Endothelial cell of umbilical vein (primary cell): ENCODE measurements at regions not wholly inside any gene's neighbourhood (a gene's known extent, or its start where the extent isn't known, plus 50 kb on each side); places are given as distances from the start of the nearest gene placed in this dataset.

ENCODE experiments used
- BruUV-seq: library from RNA; stranded (reverse); fragments of 400-500 nt; replicated peaks from 2 replicates; lab custom pipeline; 2021; lab: Mats Ljungman, UMichigan
- CTCF ChIA-PET: fragments of 300-600, 350-600 bp; sonication (Branson Sonifier 250); formaldehyde crosslinking; loops from one replicate; lab custom pipeline; 2021; ENCODE audit warnings: antibody characterized with exemption, inconsistent platforms; lab: Charles Lee
- POLR2A ChIA-PET: fragments of 300-600, 350-600 bp; sonication (Branson Sonifier 250); formaldehyde crosslinking; loops from one replicate; lab custom pipeline; 2021; ENCODE audit warnings: antibody characterized with exemption, inconsistent platforms; lab: Charles Lee
- DNase-seq: peaks from one replicate; pipeline ENCODE4 v3.0.0-alpha.2; 2011; ENCODE audit warnings: low read depth, low spot score
- FAIRE-seq: peaks from 2 replicates; lab custom pipeline; 2011; peaks lifted over from hg19 to GRCh38; lab: Jason Lieb, UNC
- H2AFZ ChIP-seq: 2 replicates; pipeline ENCODE4 v1.6.0; 2012; ENCODE audit warnings: low read depth, low read length, control low read depth, inconsistent platforms
- H3K27ac ChIP-seq: 2 replicates; pipeline ENCODE4 v1.5.1; 2011; ENCODE audit warnings: low read depth, mild to moderate bottlenecking, control low read depth, low read length, moderate library complexity; ENCODE audit not compliant: insufficient read depth
- H3K27me3 ChIP-seq, 2 experiments: 2 replicates each; pipeline versions ENCODE4 v1.6.0 to v1.6.1; 2011; ENCODE audit warnings: low read length in 2 of 2, mixed read lengths in 1 of 2; ENCODE audit not compliant: control insufficient read depth in 2 of 2, insufficient read depth in 2 of 2
- H3K36me3 ChIP-seq, 2 experiments: 2 replicates in 1 of 2; 3 replicates in 1 of 2; pipeline ENCODE4 v1.5.1; 2011; ENCODE audit warnings: low read length in 2 of 2, mild to moderate bottlenecking in 1 of 2, moderate library complexity in 1 of 2; ENCODE audit not compliant: control insufficient read depth in 2 of 2, insufficient read depth in 2 of 2; ENCODE audit errors: extremely low read depth in 1 of 2
- H3K4me1 ChIP-seq: 3 replicates; pipeline ENCODE4 v1.5.1; 2011; ENCODE audit warnings: mild to moderate bottlenecking, low read length; ENCODE audit not compliant: control insufficient read depth, insufficient read depth; ENCODE audit errors: extremely low read depth
- H3K4me2 ChIP-seq: 2 replicates; pipeline ENCODE4 v1.6.1; 2011; ENCODE audit warnings: low read length, control low read depth, mixed read lengths; ENCODE audit not compliant: insufficient read depth
- H3K4me3 ChIP-seq, 3 experiments: fragments of 200-600 bp in 1 of 3; sonication (generic), shearing (Covaris generic) in 1 of 3; replicated peaks in 1 of 3; 2 replicates each; pipeline ENCODE4 v1.5.1; 2011 to 2016; ENCODE audit warnings: control low read depth in 3 of 3, low read length in 3 of 3, mild to moderate bottlenecking in 2 of 3, inconsistent platforms in 1 of 3, low read depth in 1 of 3, moderate library complexity in 1 of 3; ENCODE audit not compliant: insufficient read depth in 1 of 3
- H3K79me2 ChIP-seq: 2 replicates; pipeline ENCODE4 v1.6.0; 2012; ENCODE audit warnings: low read length, inconsistent platforms; ENCODE audit not compliant: control insufficient read depth, insufficient read depth
- H3K9ac ChIP-seq: replicated peaks from 2 replicates; pipeline ENCODE3; 2011; ENCODE audit warnings: low read length, control low read depth; ENCODE audit not compliant: insufficient read depth; ENCODE audit errors: extremely low read depth
- H3K9me1 ChIP-seq: replicated peaks from 3 replicates; pipeline ENCODE4 v1.6.0; 2011; ENCODE audit warnings: mild to moderate bottlenecking, low read length; ENCODE audit not compliant: control insufficient read depth, insufficient read depth; ENCODE audit errors: extremely low read depth
- H3K9me3 ChIP-seq: replicated peaks from 2 replicates; pipeline ENCODE4 v1.5.1; 2012; ENCODE audit warnings: low read length, inconsistent platforms; ENCODE audit not compliant: control insufficient read depth, insufficient read depth
- H4K20me1 ChIP-seq: replicated peaks from 2 replicates; pipeline ENCODE3; 2011; ENCODE audit warnings: mild to moderate bottlenecking, low read length; ENCODE audit not compliant: control insufficient read depth, insufficient read depth; ENCODE audit errors: extremely low read depth
- CTCF ChIP-seq, 2 donors: IDR thresholded peaks; 1 replicate in 1 of 2; 2 replicates in 1 of 2; pipeline ENCODE4 v1.5.1; 2011; ENCODE audit warnings: low read length in 2 of 2, mild to moderate bottlenecking in 2 of 2, moderate library complexity in 2 of 2, control low read depth in 1 of 2, inconsistent platforms in 1 of 2, low read depth in 1 of 2; ENCODE audit not compliant: insufficient read depth in 1 of 2; ENCODE audit errors: extremely low read depth in 1 of 2
- EZH2 ChIP-seq: IDR thresholded peaks from 2 replicates; pipeline ENCODE4 v1.6.1; 2012; ENCODE audit warnings: borderline replicate concordance, low read depth, mild to moderate bottlenecking, moderate library complexity, low read length, inconsistent platforms; ENCODE audit not compliant: severe bottlenecking
- FOS ChIP-seq: IDR thresholded peaks from 2 replicates; pipeline ENCODE4 v1.6.1; 2011; ENCODE audit warnings: mild to moderate bottlenecking, low read length, moderate library complexity, borderline replicate concordance; ENCODE audit not compliant: insufficient read depth
- GATA2 ChIP-seq: IDR thresholded peaks from 2 replicates; pipeline ENCODE4 v1.7.0; 2011; ENCODE audit warnings: low read depth, mild to moderate bottlenecking, moderate library complexity, mixed read lengths, low read length; ENCODE audit not compliant: insufficient read length, insufficient read depth
- JUN ChIP-seq: IDR thresholded peaks from 2 replicates; pipeline ENCODE4 v1.6.1; 2011; ENCODE audit warnings: borderline replicate concordance, low read depth; ENCODE audit not compliant: insufficient read length, insufficient read depth
- MAX ChIP-seq: IDR thresholded peaks from 2 replicates; pipeline ENCODE4 v1.6.1; 2011; ENCODE audit not compliant: insufficient read depth, insufficient read length
- MYC ChIP-seq: IDR thresholded peaks from one replicate; pipeline ENCODE4 v1.6.1; 2011; ENCODE audit warnings: mild to moderate bottlenecking, low read depth, low read length
- POLR2A ChIP-seq: IDR thresholded peaks from 2 replicates; pipeline ENCODE4 v1.6.1; 2012; ENCODE audit warnings: low read depth, mild to moderate bottlenecking, control low read depth, low read length
- POLR2AphosphoS5 ChIP-seq: IDR thresholded peaks from 2 replicates; pipeline ENCODE4 v1.6.1; 2012; ENCODE audit warnings: low read depth, mild to moderate bottlenecking, control low read depth, low read length, moderate library complexity; ENCODE audit not compliant: insufficient read depth
- dilution Hi-C: fragments of 300-500 bp; cut with MboI; formaldehyde crosslinking; loops from one replicate; pipeline ENCODE4 v1.15.0; 2019; ENCODE audit warnings: low sequenced_read_pairs; ENCODE audit not compliant: extremely low pct_ligation_motif_present
- intact Hi-C: fragments of 100-400 bp; cut with micrococcal nuclease; formaldehyde crosslinking; loops from one replicate; pipeline ENCODE4 v1.10.0; 2022

- DNase-seq (peak; percentile 54), FAIRE-seq (no peak)
- BruUV-seq, result no TSS peak
- Histone ChIP-seq H4K20me1 (no peaks in the 10 kb centered on the region), H3K4me3 (no peak overlapping the region), H3K9me3 (no peaks in the 10 kb centered on the region), H3K4me2 (no peak overlapping the region), H3K27ac (no peak overlapping the region), H3K9ac (no peak overlapping the region), H3K9me1 (no peaks in the 10 kb centered on the region), H2AFZ (no peak overlapping the region), H3K27me3 (no peaks in the 10 kb centered on the region), H3K79me2 (no peaks in the 10 kb centered on the region), H3K4me1 (peaks cover 8% of the 10 kb centered on the region), H3K36me3 (no peaks in the 10 kb centered on the region)
- intact Hi-C loops (no loop called here), dilution Hi-C loops (no loop called here)
- no peak for TF ChIP-seq MAX
- TF ChIP-seq CTCF (IDR thresholded peaks at IDR 0.05; ENCODE audit: extremely low read depth in 1 of 2, insufficient read depth in 1 of 2, low read depth in 1 of 2, low read length in 2 of 2), result no peak
- no peak for TF ChIP-seq GATA2
- TF ChIP-seq JUN, result no peak
- no peak for TF ChIP-seq MYC
- no peak for TF ChIP-seq POLR2AphosphoS5
- no peak for TF ChIP-seq FOS
- TF ChIP-seq EZH2, result no peak
- TF ChIP-seq POLR2A, result no peak
- CTCF ChIA-PET, result no interaction called here
- POLR2A ChIA-PET, result no interaction called here
These were observed 231.9 kb downstream of the KLF12 start for GRCh38 chr13:73902296-73902695.
